ENCODE measurements at regions not wholly inside any gene's neighbourhood (a gene's known extent, or its start where the extent isn't known, plus 50 kb on each side); places are given as distances from the start of the nearest gene placed in this dataset.
A peak's percentile ranks its signal among the peaks of the same experiment; 100 is the strongest.

- H3K36me3 Mint-ChIP-seq, result no peaks in the 10 kb centered on the region
- H3K4me3 Mint-ChIP-seq, result no peak overlapping the region
- peaks cover 12 to 16% of the 10 kb centered on the region in 2 donors for H3K27me3 Mint-ChIP-seq
- no peaks in the 10 kb centered on the region for H3K9me3 Mint-ChIP-seq
- no peaks in the 10 kb centered on the region for H3K4me1 Mint-ChIP-seq (ENCODE audit: low read depth in 2 of 2)
- no peak overlapping the region for H3K27ac Mint-ChIP-seq
- DNase-seq (ENCODE audit: low spot score), result no peak
- no peak for ATAC-seq
These were observed 425.8 kb upstream of the TPM1 start for GRCh38 chr15:62616746-62617145.

- H3K9me3 Mint-ChIP-seq, result no peaks in the 10 kb centered on the region
- ATAC-seq (no peak), DNase-seq (ENCODE audit: low spot score) (no peak)
- H3K27ac Mint-ChIP-seq, result no peak overlapping the region
- no peak overlapping the region for H3K4me3 Mint-ChIP-seq
- no peaks in the 10 kb centered on the region for H3K4me1 Mint-ChIP-seq (ENCODE audit: low read depth in 2 of 2)
- no peaks in the 10 kb centered on the region for H3K36me3 Mint-ChIP-seq
- peaks cover 12% of the 10 kb centered on the region in 2 donors for H3K27me3 Mint-ChIP-seq
These were observed 424.8 kb upstream of the TPM1 start for GRCh38 chr15:62617741-62618140.

DNA sequence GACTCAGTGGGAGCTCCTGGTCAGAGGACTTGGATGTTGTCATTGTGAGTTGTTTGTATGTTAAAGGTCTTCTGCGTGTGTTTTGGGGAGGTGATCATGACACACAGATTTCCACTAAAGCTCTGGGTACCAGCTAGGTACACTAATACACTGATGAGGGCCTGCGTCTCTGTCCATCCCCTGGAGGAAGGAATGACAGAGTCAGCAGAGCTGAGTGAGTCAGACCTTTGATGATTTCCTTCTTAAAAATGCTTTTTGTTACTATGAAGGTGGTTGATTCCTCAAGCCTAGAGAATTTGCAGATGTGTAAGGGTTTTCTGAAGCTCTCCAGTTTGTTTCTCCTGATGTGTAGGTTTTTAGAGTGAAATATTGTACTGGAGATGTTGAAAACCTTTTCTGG lies 424.1 kb upstream of the TPM1 start:
- Mint-ChIP-seq H3K27ac (no peak overlapping the region), H3K4me3 (no peak overlapping the region), H3K36me3 (no peaks in the 10 kb centered on the region), H3K4me1 (ENCODE audit: low read depth in 2 of 2) (no peaks in the 10 kb centered on the region), H3K27me3 (peaks cover 5 to 12% of the 10 kb centered on the region in 2 donors), H3K9me3 (no peaks in the 10 kb centered on the region)
- ATAC-seq (no peak), DNase-seq (ENCODE audit: low spot score) (no peak)

GRCh38 chr15:62618846-62619504 lies 423.6 kb upstream of the TPM1 start:
- H3K4me3 Mint-ChIP-seq, result no peak overlapping the region
- H3K36me3 Mint-ChIP-seq, result no peaks in the 10 kb centered on the region
- DNase-seq (ENCODE audit: low spot score) (no peak), ATAC-seq (no peak)
- peaks cover 0 to 10% of the 10 kb centered on the region in 2 donors for H3K27me3 Mint-ChIP-seq
- H3K4me1 Mint-ChIP-seq (ENCODE audit: low read depth in 2 of 2), result no peaks in the 10 kb centered on the region
- H3K9me3 Mint-ChIP-seq, result no peaks in the 10 kb centered on the region
- no peak overlapping the region for H3K27ac Mint-ChIP-seq

DNA sequence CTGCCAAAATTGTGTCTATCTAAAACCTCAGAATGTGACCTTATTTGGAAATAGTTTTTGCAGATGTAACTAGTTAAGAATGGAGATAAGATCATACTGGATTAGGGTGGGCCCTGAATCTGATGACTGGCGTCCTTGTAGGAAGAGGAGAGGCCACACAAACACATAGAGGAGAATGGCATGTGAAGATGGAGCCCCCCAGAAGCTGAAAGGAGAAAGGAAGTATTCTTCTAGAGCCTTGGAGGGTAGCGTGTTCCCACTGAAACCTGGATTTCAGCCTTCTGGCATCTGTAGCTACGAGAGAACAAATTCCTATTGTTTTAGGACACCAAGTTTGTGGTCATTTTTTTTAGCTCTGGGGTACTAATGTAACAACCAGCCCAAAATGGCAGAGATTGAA lies 423.0 kb upstream of the TPM1 start:
- H3K27ac Mint-ChIP-seq, result no peak overlapping the region
- no peak for ATAC-seq
- H3K4me3 Mint-ChIP-seq, result no peak overlapping the region
- no peaks in the 10 kb centered on the region for H3K36me3 Mint-ChIP-seq
- peaks cover 0 to 3% of the 10 kb centered on the region in 2 donors for H3K4me1 Mint-ChIP-seq (ENCODE audit: low read depth in 2 of 2)
- H3K9me3 Mint-ChIP-seq, result no peaks in the 10 kb centered on the region
- no peak for DNase-seq (ENCODE audit: low spot score)
- H3K27me3 Mint-ChIP-seq, result peaks cover 0 to 10% of the 10 kb centered on the region in 2 donors

DNA sequence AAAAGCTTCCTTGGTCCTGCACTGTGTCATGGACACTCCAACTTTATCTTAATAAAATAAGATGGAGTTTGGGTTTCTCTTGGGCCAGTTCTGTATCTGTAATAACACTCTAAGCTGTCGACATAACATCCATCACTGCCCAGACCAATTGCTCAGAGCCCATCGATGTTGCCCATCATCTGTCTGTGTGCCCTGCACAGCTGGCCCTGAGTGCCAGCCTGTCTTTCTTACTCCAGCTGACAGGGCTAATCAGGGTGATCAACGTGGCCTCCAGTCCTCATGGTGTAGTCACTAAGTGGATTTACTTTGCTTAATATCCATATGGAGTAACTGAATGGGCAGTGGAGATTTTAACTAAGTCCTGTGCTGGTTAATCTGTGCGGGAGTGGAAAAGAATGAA lies 419.8 kb upstream of the TPM1 start:
- Mint-ChIP-seq H3K4me1 (ENCODE audit: low read depth in 2 of 2) (peaks cover 8 to 11% of the 10 kb centered on the region in 2 donors), H3K27me3 (peaks cover 0 to 8% of the 10 kb centered on the region in 2 donors), H3K36me3 (no peaks in the 10 kb centered on the region), H3K9me3 (no peaks in the 10 kb centered on the region), H3K27ac (no peak overlapping the region), H3K4me3 (no peak overlapping the region)
- no peak for ATAC-seq
- DNase-seq (ENCODE audit: low spot score), result no peak

- no peaks in the 10 kb centered on the region for H3K36me3 Mint-ChIP-seq
- peak overlapping the region; percentile 21 for H3K4me3 Mint-ChIP-seq
- H3K27me3 Mint-ChIP-seq, result peaks cover 6 to 9% of the 10 kb centered on the region in 2 donors
- H3K27ac Mint-ChIP-seq, result peak overlapping the region; percentile 42
- no peak for DNase-seq (ENCODE audit: low spot score)
- peak; percentile 63 to 78 for ATAC-seq
- no peaks in the 10 kb centered on the region for H3K9me3 Mint-ChIP-seq
- H3K4me1 Mint-ChIP-seq (ENCODE audit: low read depth in 2 of 2), result peaks cover 8 to 11% of the 10 kb centered on the region in 2 donors
These were observed 417.8 kb upstream of the TPM1 start for GRCh38 chr15:62624547-62625378.

DNA sequence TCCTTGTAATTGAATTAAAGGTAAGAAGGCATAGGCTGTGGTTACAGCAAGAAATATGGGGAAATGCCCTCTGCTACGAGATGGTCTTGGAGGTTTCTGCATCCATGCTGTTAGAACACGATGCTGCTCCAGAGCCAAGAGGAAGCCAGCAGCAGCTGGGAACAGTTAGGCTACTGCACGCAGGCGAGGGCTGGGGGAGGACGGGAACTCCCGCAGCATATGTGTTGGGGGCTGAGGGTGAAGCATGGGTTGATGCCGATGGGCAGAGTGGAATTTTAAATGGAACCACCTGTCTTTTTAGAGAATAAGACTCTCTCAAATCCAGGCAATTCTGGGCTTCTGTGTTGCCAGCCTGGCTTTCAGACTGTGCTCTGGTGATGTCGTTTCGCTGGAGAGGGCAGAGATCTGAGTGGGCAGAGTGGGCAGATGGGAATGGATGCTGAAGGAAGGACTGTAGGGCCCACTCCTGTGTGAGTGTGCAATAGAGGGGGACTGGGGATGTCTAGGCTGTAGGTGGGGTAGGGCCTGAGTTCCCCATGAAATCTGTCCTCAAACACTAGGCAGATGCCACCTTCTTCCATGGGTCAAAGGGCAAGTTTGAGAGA lies 417.0 kb upstream of the TPM1 start:
- Mint-ChIP-seq H3K9me3 (no peaks in the 10 kb centered on the region), H3K4me3 (no peak overlapping the region), H3K36me3 (no peaks in the 10 kb centered on the region), H3K4me1 (ENCODE audit: low read depth in 2 of 2) (peaks cover 8 to 11% of the 10 kb centered on the region in 2 donors), H3K27ac (peak overlapping the region; percentile 42), H3K27me3 (peaks cover 9% of the 10 kb centered on the region in 2 donors)
- DNase-seq (ENCODE audit: low spot score), result no peak
- no peak for ATAC-seq

GRCh38 chr15:62626903-62627302 lies 415.6 kb upstream of the TPM1 start:
- Mint-ChIP-seq H3K4me1 (ENCODE audit: low read depth in 2 of 2) (peaks cover 8 to 11% of the 10 kb centered on the region in 2 donors), H3K36me3 (no peaks in the 10 kb centered on the region), H3K27me3 (peaks cover 6 to 22% of the 10 kb centered on the region in 2 donors), H3K9me3 (no peaks in the 10 kb centered on the region), H3K27ac (no peak overlapping the region), H3K4me3 (no peak overlapping the region)
- DNase-seq (ENCODE audit: low spot score) (no peak), ATAC-seq (no peak)

DNA sequence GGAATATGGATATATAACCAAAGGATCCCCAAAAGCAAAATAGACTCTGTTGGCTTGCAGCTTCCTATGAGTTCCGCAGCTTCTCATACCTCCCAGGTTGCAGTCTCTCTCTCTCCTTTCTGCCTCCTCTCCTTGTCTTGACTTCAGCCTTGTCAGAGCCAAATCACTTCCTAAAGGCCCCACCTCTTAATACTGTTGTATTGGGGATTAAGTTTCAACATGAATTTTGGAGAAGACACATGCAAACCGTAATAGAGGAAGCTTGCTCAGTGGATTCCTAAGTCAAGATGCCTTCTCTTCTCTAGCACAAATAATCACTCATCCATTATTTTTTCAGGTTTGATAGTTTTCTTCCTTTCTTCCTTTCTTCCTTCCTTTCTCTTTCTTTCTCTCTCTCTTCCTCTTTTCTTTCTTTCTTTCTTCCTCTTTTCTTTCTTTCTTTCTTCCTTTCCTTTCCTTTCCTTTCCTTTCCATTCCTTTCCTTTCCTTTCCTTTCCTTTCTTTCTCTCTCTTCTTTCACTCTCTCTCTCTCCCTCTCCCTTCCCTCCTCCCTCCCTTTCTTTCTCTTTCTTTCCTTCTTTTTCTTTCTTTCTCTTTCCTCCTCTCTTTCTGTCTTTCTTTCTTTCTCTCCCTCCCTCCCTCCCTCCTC lies 411.3 kb upstream of the TPM1 start:
- Mint-ChIP-seq H3K36me3 (no peaks in the 10 kb centered on the region), H3K27ac (no peak overlapping the region), H3K9me3 (no peaks in the 10 kb centered on the region), H3K4me1 (ENCODE audit: low read depth in 2 of 2) (no peaks in the 10 kb centered on the region), H3K4me3 (no peak overlapping the region), H3K27me3 (peaks cover 7 to 23% of the 10 kb centered on the region in 2 donors)
- no peak for ATAC-seq
- DNase-seq (ENCODE audit: low spot score), result no peak

GRCh38 chr15:62636823-62637573 lies 405.5 kb upstream of the TPM1 start:
- H3K36me3 Mint-ChIP-seq, result no peaks in the 10 kb centered on the region
- H3K4me3 Mint-ChIP-seq, result no peak overlapping the region
- DNase-seq (ENCODE audit: low spot score) (no peak), ATAC-seq (no peak)
- no peak overlapping the region for H3K27ac Mint-ChIP-seq
- H3K4me1 Mint-ChIP-seq (ENCODE audit: low read depth in 2 of 2), result peaks cover 5% of the 10 kb centered on the region in 2 donors
- H3K9me3 Mint-ChIP-seq, result no peaks in the 10 kb centered on the region
- peaks cover 3 to 8% of the 10 kb centered on the region in 2 donors for H3K27me3 Mint-ChIP-seq

- Mint-ChIP-seq H3K9me3 (no peaks in the 10 kb centered on the region), H3K27ac (no peak overlapping the region)
- ATAC-seq, result no peak
These were observed 405.0 kb upstream of the TPM1 start for GRCh38 chr15:62637574-62637897.

DNA sequence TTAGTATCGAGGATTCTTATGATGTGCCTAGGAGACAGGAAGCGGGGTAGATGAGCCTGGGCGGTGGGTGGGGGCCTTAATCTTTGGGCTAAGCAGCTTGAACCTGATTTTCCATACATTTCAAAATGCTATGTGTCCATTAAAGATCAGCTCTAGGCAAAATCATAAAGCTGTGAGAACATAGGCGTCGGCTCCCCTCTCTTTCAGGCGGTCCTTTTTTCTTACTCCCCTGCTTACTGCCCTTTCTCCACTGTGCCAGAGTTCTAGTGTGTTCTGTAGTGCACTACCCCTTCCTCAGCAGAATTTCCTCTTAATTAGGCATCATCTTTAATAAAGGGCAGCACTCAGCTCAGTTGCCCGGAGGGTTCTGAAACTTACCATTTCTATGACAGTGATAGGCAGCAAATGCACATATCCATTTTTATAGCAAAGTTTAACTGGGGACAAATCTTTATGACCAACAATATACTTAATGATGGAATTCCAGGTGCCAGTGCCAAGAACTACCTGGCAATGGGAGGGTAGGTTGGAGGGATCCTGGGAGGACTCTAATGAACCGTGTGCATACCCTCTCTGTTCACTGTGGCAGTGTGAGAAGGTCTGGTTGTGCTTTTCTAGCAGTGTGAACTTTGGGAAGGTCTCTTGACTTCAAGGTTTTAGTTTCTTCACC lies 404.5 kb upstream of the TPM1 start:
- H3K4me3 Mint-ChIP-seq, result no peak overlapping the region
- peaks cover 3 to 8% of the 10 kb centered on the region in 2 donors for H3K27me3 Mint-ChIP-seq
- DNase-seq (ENCODE audit: low spot score), result no peak
- ATAC-seq, result no peak
- no peaks in the 10 kb centered on the region for H3K36me3 Mint-ChIP-seq
- no peaks in the 10 kb centered on the region for H3K9me3 Mint-ChIP-seq
- H3K4me1 Mint-ChIP-seq (ENCODE audit: low read depth in 2 of 2), result peaks cover 7 to 8% of the 10 kb centered on the region in 2 donors
- no peak overlapping the region for H3K27ac Mint-ChIP-seq

More at GRCh38 chr15:62637574-62637897, 405.0 kb upstream of the TPM1 start:
- no peak overlapping the region for H3K4me3 Mint-ChIP-seq
- no peaks in the 10 kb centered on the region for H3K36me3 Mint-ChIP-seq
- H3K27me3 Mint-ChIP-seq, result peaks cover 3 to 8% of the 10 kb centered on the region in 2 donors
- H3K4me1 Mint-ChIP-seq (ENCODE audit: low read depth in 2 of 2), result peaks cover 7 to 8% of the 10 kb centered on the region in 2 donors
- DNase-seq (ENCODE audit: low spot score), result no peak

All from natural killer cell treated with Interleukin-12 subunit alpha and Interleukin-12 subunit beta and Interleukin-15 and Interleukin-18, amount 100 ng/mL, for 72 hours (primary cell).